ENCODE measurements at regions not wholly inside any gene's neighbourhood (a gene's known extent, or its start where the extent isn't known, plus 50 kb on each side); places are given as distances from the start of the nearest gene placed in this dataset.

DNA sequence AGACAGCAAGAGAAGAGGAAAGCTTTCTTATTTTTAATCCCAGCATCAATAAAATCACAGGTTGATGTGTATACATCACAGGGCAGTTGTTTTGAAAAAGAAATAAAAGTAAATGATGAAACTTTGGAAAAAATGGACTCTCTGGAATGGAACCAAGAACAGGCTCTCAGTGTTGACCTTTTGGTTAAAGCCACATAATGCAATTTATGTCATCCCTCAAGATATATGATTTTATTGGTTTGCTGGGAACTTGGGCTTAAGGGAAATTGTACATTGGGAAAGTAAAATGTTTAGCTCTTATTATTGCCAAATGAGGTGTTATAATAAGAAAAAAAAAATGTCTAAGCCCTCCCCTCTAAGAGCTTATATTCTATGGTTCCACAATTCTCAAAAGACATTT lies 139.8 kb upstream of the MTNR1B start:
- in situ Hi-C loops (cut with MboI; ENCODE audit: low pct_ligation_motif_present in 1 of 4, low pct_unique_long_range_greater_than_20kb in 1 of 4, low sequenced_read_pairs in 3 of 4), result no loop called here
- intact Hi-C loops (cut with DNase I; ENCODE audit: low total_unique reads), result no loop called here
- H3K4me3 ChIP-seq, result no peak overlapping the region
- DNase-seq, result no peak
- H3K27me3 ChIP-seq, result no peaks in the 10 kb centered on the region
- H3K9me3 ChIP-seq, result no peaks in the 10 kb centered on the region
- H3K36me3 ChIP-seq, result no peaks in the 10 kb centered on the region
- peaks cover 0 to 4% (median 0%) of the 10 kb centered on the region in 4 donors for H3K4me1 ChIP-seq
- no peak for TF ChIP-seq POLR2AphosphoS5 (IDR thresholded peaks at IDR 0.05)
- TF ChIP-seq, protein P1, sequence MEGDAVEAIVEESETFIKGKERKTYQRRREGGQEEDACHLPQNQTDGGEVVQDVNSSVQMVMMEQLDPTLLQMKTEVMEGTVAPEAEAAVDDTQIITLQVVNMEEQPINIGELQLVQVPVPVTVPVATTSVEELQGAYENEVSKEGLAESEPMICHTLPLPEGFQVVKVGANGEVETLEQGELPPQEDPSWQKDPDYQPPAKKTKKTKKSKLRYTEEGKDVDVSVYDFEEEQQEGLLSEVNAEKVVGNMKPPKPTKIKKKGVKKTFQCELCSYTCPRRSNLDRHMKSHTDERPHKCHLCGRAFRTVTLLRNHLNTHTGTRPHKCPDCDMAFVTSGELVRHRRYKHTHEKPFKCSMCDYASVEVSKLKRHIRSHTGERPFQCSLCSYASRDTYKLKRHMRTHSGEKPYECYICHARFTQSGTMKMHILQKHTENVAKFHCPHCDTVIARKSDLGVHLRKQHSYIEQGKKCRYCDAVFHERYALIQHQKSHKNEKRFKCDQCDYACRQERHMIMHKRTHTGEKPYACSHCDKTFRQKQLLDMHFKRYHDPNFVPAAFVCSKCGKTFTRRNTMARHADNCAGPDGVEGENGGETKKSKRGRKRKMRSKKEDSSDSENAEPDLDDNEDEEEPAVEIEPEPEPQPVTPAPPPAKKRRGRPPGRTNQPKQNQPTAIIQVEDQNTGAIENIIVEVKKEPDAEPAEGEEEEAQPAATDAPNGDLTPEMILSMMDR (IDR thresholded peaks at IDR 0.05), result no peak
- no peak for TF ChIP-seq POLR2A (IDR thresholded peaks at IDR 0.05)
- TF ChIP-seq EP300 (IDR thresholded peaks at IDR 0.05; ENCODE audit: low read depth), result no peak
- no peak overlapping the region for H3K27ac ChIP-seq

DNA sequence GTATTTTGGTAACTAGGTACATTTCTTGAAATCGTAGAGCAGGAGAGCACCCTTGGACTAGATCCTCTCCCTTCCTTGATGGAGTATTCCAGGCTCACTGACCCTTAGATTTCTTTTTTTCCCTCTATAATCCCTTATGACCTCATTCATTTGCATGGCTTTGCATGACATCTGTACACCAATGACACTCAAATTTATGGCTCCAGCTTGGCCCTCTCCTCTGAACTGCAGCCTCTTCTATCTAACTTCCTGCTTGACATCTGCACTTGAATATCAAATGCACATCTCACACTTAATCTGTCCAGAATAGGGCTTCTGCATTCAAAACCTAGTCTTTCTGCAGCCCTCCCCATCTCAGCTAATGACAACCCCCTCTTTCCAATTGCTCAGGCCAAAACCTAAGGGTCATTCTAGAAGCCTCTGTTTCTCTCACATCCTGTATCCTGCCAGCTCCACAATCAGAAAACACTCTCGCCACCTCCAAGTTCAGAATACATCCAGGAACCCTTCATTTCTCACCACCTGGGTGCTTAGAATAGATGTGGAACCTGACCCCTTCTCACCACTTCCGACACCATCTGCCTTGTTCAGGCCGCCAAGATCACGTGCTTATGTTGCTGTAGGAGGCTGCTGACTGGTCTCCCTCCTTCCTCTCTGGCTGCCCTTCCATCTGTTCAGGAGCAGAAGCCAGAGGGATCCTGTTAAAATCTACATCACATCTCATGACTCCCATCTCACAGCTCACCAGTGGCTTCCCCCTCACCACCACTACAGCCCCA lies 138.9 kb upstream of the MTNR1B start:
- no peak overlapping the region for H3K4me3 ChIP-seq
- no peaks in the 10 kb centered on the region for H3K27me3 ChIP-seq
- TF ChIP-seq POLR2AphosphoS5 (IDR thresholded peaks at IDR 0.05), result no peak
- TF ChIP-seq, protein P1 (IDR thresholded peaks at IDR 0.05), result no peak
- TF ChIP-seq EP300 (IDR thresholded peaks at IDR 0.05; ENCODE audit: low read depth), result no peak
- no peak for TF ChIP-seq POLR2A (IDR thresholded peaks at IDR 0.05)
- no peak overlapping the region for H3K27ac ChIP-seq
- no peak for DNase-seq
- H3K4me1 ChIP-seq, result peaks cover 0 to 4% (median 0%) of the 10 kb centered on the region in 4 donors
- intact Hi-C loops (cut with DNase I; ENCODE audit: low total_unique reads), result no loop called here
- in situ Hi-C loops (cut with MboI; ENCODE audit: low pct_ligation_motif_present in 1 of 4, low pct_unique_long_range_greater_than_20kb in 1 of 4, low sequenced_read_pairs in 3 of 4), result no loop called here
- 66 to 85% methylated on average over 5 of the region's 5 CpGs for WGBS, 2 donors (ENCODE audit: low coverage in 1 of 2)
- H3K36me3 ChIP-seq, result no peaks in the 10 kb centered on the region
- no peaks in the 10 kb centered on the region for H3K9me3 ChIP-seq

DNA sequence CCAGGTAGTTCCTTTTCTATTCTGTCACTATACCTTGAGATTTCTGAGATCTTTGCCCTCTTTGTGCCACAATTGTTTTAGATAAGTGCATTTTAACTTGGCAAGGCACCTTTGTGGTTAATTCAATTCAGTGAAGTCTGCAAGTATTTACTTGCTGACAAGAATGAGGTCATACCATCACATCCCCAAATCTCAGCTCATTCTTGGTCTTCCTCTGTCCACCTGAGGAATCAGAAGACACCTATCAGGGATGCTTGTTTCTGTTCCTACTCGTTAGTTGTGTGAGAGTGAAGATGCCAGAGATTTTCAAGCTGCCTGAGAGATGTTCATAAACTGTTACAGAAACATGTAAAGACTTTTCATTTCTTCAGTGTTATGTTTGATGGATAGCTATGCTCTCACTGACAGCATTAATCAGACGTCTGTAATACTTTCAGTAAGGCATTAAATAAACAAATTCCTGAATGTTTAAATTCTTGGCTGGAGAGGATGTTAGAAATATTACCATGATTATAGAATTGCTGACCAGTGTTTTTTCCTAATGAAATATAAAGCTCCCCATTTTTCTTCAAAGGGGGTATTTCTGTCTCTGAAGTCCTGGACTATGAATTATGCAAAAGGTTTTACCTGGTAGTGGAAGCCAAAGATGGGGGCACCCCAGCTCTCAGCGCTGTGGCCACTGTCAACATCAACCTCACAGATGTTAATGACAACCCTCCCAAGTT lies 135.0 kb upstream of the MTNR1B start:
- in situ Hi-C loops (cut with MboI; ENCODE audit: low pct_ligation_motif_present in 1 of 4, low pct_unique_long_range_greater_than_20kb in 1 of 4, low sequenced_read_pairs in 3 of 4) (no loop called here), intact Hi-C loops (cut with DNase I; ENCODE audit: low total_unique reads) (no loop called here)
- 52 to 70% methylated on average over 3 of the region's 3 CpGs for WGBS, 2 donors (ENCODE audit: low coverage in 1 of 2)

DNA sequence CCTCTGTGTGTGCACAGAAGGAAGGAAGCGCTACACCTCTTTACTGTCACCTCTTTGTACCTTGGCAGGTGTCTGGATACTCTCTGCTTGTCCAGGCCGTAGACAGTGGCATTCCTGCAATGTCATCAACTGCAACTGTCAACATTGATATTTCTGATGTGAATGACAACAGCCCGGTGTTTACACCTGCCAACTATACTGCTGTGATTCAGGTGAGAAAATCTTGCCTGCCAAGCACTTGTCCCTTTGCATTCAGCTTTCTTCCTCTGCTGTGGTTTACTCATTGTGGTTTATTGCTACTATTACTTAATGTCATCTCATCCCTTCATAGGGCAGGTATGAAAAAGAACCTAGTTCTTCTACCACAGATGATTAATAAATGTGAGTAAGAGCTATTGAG lies 131.9 kb upstream of the MTNR1B start:
- intact Hi-C loops (cut with DNase I; ENCODE audit: low total_unique reads), result no loop called here
- Histone ChIP-seq H3K27me3 (no peaks in the 10 kb centered on the region), H3K9me3 (no peaks in the 10 kb centered on the region), H3K36me3 (no peaks in the 10 kb centered on the region), H3K27ac (no peak overlapping the region), H3K4me3 (no peak overlapping the region), H3K4me1 (peaks cover 0 to under 1% (median 0%) of the 10 kb centered on the region in 4 donors)
- 36% methylated on average over 3 of the region's 3 CpGs; no CpG with 5 or more reads in 1 of the 2 donors for WGBS, 2 donors (ENCODE audit: low coverage in 1 of 2)
- TF ChIP-seq EP300 (IDR thresholded peaks at IDR 0.05; ENCODE audit: low read depth) (no peak), POLR2A (IDR thresholded peaks at IDR 0.05) (no peak), POLR2AphosphoS5 (IDR thresholded peaks at IDR 0.05) (no peak)
- TF ChIP-seq, protein P1 (IDR thresholded peaks at IDR 0.05), result no peak
- in situ Hi-C loops (cut with MboI; ENCODE audit: low pct_ligation_motif_present in 1 of 4, low pct_unique_long_range_greater_than_20kb in 1 of 4, low sequenced_read_pairs in 3 of 4), result no loop called here
- DNase-seq, result no peak

More for the DNA sequence above, 135.0 kb upstream of the MTNR1B start:
- DNase-seq, result no peak
- Histone ChIP-seq H3K27ac (no peak overlapping the region), H3K9me3 (no peaks in the 10 kb centered on the region), H3K4me1 (no peaks in the 10 kb centered on the region), H3K4me3 (no peak overlapping the region), H3K27me3 (no peaks in the 10 kb centered on the region), H3K36me3 (no peaks in the 10 kb centered on the region)
- TF ChIP-seq EP300 (IDR thresholded peaks at IDR 0.05; ENCODE audit: low read depth), result no peak
- no peak for TF ChIP-seq POLR2AphosphoS5 (IDR thresholded peaks at IDR 0.05)
- TF ChIP-seq, protein P1 (IDR thresholded peaks at IDR 0.05), result no peak
- TF ChIP-seq POLR2A (IDR thresholded peaks at IDR 0.05), result no peak

All from transverse colon (tissue), 4 donors.